Stimulated activated CD4-positive, alpha-beta T cell treated with anti-CD3 and anti-CD28 coated beads, Interleukin-2, amount 100 ng/mL, for 24 hours (primary cell): ENCODE measurements at regions not wholly inside any gene's neighbourhood (a gene's known extent, or its start where the extent isn't known, plus 50 kb on each side); places are given as distances from the start of the nearest gene placed in this dataset.

Experiments
- DNase-seq, 2 donors: peaks; one replicate each; pipeline ENCODE4 v3.0.0-alpha.2; 2020

GRCh38 chr22:22422629-22423112 is 85.9 kb downstream of the ZNF280B start:
- peak; percentile 74 to 79 for DNase-seq

- DNase-seq, result no peak
Observed at GRCh38 chr22:22423681-22424080, 84.9 kb downstream of the ZNF280B start.

- DNase-seq, result no peak
Observed at GRCh38 chr22:22424210-22424800, 84.2 kb downstream of the ZNF280B start.

GRCh38 chr22:22424956-22425355 is 83.6 kb downstream of the ZNF280B start:
- DNase-seq, result no peak

DNA sequence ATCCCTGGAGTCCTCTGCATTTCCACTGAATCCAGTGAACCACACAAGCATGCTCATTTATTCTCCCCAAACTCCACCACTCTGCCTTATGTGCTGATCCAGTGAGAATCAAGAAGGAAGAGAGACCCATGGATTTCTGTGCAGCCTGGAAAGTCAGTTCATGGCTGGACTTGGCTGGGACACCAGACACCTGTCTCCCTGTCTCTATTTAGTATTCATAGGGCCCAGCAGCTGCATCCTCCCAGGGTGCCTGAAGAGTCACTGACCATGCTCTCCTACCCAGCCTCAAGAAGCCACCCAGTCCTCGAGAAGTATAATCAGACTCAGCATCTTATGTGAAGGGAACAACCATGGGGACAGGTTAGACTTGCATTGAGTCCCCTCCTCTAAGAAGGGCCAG is 83.2 kb downstream of the ZNF280B start:
- DNase-seq, result no peak

DNA sequence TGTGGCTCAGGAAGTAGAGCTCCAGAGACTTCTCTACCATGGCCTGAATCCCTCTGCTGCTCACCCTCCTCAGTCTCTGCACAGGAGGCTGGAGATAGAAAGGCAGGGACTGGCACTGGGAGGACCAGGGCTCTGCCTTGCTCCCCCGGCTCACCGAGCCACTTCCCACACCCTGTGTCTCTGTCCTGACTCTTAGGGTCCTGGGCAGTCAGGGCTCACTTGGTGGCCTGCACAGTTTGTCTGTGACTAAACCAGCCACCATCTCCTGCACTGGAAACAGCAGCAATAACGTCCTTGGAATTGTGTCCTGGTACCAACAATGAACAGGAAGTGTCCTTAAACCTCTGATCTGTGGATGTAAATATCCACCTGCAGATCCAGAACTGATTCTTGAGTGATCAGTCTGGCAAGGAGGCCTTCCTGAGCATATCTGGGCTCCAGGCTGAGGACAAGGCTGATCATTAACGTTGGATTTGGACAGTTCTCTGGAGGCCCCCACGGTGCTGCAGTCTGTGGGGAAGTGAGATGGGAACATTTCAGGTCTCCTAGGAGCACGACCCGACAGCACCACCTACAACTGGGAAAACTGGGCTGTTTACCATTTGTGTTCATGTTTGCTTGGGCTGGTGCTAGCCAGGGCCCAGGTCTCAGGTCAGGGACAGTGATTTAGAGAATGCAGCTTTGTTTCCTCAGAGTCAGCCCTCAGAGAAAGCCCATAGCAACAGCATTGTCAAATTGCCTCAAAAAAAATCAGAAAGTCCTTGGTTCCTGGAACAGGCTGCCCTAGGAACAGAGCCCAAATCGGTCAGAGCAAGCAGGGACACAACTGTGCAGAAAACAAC is 82.5 kb downstream of the ZNF280B start:
- no peak for DNase-seq

- DNase-seq, result no peak
Observed at GRCh38 chr22:22427542-22428065, 80.9 kb downstream of the ZNF280B start.

DNA sequence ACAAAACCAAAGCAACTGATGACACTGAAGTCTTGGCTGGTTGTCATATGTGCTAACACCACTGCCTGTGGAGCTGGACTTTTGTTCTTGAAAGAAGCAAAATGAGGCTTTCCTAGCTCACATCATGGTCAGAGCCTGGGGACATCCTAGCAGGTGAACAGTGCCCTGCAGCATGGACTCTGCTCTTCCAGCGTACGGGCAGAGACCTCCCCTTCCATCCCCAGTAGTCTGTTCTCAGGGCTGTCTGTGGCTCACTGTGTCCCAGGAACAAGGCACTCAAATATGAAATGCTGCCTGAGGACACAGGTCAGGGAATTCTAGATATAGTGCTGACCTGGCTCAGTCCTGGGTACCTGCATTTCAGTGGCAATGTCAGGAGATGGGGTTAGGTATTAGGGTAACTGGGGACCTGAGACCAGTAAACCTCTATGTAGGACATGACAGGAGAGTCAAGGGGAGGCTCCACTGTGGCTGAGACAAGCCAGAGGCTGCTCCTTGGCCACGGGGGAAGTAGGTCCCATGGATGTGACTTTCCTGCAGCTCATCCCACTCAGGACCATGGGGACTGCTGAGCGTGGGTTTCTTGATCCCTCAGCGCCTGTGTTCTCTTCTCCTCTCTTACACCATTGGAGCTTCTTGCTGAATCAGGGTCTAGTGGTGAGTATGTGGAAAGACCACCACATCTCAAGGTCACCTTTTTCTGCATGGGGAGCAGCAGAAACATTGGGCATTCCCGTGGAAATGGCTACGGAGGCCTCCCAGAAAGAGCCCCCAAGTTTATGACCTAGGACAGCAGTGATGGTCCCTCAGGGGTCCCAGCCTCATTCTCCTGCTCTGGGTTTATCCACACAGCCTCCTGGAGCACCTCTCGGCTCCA is 80.1 kb downstream of the ZNF280B start:
- no peak for DNase-seq

DNA sequence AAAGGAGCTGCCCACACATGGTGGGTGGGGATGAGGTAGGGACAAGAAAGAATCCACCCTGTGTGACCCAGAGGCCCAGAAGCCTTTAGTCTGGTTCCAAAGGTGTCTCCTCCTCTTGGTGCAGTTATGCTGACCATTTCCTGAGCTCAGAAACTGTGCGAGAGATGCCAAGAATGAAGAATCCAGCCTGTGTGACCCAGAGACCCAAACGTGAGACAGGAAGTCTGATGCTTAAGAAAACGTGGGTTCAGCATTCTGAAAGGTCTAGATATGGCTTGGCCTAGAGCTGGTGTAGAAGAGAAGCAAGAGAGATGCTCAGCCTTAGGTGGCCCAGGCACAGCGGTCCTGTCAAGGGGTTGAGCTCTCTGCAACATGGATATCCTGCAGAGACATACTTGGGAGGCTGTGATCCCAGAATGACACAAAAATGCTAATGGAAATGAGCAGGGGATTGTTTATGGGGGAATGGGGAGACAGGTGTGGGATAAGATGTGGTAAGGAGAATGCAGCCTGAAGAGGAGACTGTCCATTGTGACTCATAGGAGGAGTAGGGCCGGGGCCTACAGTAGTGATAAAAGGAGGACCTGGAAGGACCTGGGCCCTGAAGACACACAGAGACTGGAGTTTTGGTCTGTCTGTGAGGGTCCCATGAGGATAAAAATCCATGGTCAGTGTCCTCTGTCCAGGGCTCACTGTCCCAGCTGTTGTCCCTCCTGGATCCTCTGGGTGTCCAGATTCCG is 79.0 kb downstream of the ZNF280B start:
- no peak for DNase-seq

- no peak for DNase-seq
Observed at GRCh38 chr22:22430111-22430820, 78.3 kb downstream of the ZNF280B start.

DNA sequence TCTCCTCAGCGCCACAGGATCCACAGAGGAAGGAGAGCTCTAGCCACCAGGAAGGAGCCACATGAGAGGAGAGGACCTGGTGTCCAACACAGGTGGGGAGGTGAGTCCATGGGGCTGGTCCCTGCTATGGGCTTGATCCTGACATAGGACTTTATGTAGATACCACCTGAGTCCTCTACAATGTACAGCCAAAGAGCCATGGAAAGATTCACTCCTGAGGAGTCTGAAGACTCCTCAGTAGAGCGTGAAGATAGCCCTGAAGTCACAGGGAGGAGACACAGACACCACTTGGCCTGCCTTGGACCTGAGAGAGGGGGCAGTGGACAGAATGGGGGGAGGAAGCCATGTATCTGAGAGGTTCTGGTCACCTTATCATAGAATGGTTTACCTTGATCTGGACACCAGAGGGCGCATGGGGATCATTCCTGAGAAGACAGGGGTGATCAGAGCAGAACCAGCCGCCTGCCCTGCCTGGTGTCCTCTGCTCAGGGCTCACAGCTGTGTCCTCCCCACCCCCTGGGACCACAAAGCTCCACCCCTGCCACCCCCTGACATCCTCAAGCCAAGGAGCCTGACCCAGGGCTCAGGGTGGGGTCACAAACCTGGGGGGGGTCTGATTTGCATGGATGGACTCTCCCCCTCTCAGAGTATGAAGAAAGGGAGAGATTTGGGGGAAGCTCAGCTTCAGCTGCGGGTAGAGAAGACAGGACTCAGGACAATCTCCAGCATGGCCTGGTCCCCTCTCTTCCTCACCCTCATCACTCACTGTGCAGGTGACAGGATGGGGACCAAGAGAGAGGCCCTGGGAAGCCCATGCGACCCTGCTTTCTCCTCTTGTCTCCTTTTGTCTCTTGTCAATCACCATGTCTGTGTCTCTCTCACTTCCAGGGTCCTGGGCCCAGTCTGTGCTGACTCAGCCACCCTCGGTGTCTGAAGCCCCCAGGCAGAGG is 77.0 kb downstream of the ZNF280B start:
- peak; percentile 66 to 70 for DNase-seq

GRCh38 chr22:22432479-22432878 is 76.1 kb downstream of the ZNF280B start:
- no peak for DNase-seq

- DNase-seq, result no peak
Observed at GRCh38 chr22:22432937-22433336, 75.6 kb downstream of the ZNF280B start.

DNA sequence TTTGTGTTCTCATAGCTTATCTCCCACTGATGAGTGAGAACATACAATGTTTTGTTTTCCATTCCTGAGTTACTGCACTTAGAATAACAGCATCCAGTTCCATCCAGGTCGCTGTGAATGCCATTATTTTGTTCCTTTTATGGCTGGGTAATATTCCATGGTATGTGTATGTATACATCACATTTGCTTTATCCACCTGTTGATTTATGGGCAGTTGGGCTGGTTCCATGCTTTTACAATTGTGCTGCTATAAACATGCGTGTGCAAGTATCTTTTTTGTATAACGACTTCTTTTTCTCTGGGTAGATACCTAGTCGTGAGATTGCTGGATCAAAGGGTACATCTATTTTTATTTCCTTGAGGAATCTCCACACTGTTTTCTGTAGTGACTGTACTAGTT is 74.8 kb downstream of the ZNF280B start:
- no peak for DNase-seq
